ENCODE measurements at regions not wholly inside any gene's neighbourhood (a gene's known extent, or its start where the extent isn't known, plus 50 kb on each side); places are given as distances from the start of the nearest gene placed in this dataset.

- Histone ChIP-seq H3K4me3 (no peak overlapping the region), H3K4me1 (ENCODE audit: control insufficient read depth in 5 of 5, insufficient read depth in 5 of 5, low read length in 5 of 5) (peaks cover 0 to 2% (median 0%) of the 10 kb centered on the region in 5 donors), H3K27me3 (ENCODE audit: control insufficient read depth in 3 of 3, insufficient read depth in 3 of 3, low read length in 2 of 3) (no peaks in the 10 kb centered on the region), H3K9me3 (ENCODE audit: control insufficient read depth in 4 of 4, insufficient read depth in 3 of 4, low read length in 3 of 4) (no peaks in the 10 kb centered on the region), H3K27ac (ENCODE audit: low read depth in 1 of 2, low read length in 1 of 2) (no peak overlapping the region), H3K36me3 (ENCODE audit: control insufficient read depth in 4 of 4, insufficient read depth in 4 of 4, low read length in 4 of 4) (no peaks in the 10 kb centered on the region), H3K9ac (ENCODE audit: insufficient read depth in 1 of 2, low read length in 2 of 2) (no peak overlapping the region)
- TF ChIP-seq CTCF (IDR thresholded peaks at IDR 0.05; ENCODE audit: control extremely low read depth, extremely low read depth): no peak
- 83 to 92% methylated on average over 2 of the region's 2 CpGs for WGBS, 2 donors
- ATAC-seq (ENCODE audit: insufficient read depth, low FRiP score) (no peak), DNase-seq (no peak)
Observed at GRCh38 chr4:17398035-17398434, 113.9 kb downstream of the QDPR start.

- Histone ChIP-seq H3K27me3 (ENCODE audit: control insufficient read depth in 3 of 3, insufficient read depth in 3 of 3, low read length in 2 of 3) (no peaks in the 10 kb centered on the region), H3K36me3 (ENCODE audit: control insufficient read depth in 4 of 4, insufficient read depth in 4 of 4, low read length in 4 of 4) (no peaks in the 10 kb centered on the region), H3K4me3 (no peak overlapping the region), H3K9ac (ENCODE audit: insufficient read depth in 1 of 2, low read length in 2 of 2) (no peak overlapping the region), H3K4me1 (ENCODE audit: control insufficient read depth in 5 of 5, insufficient read depth in 5 of 5, low read length in 5 of 5) (peaks cover 0 to 2% (median 0%) of the 10 kb centered on the region in 5 donors), H3K9me3 (ENCODE audit: control insufficient read depth in 4 of 4, insufficient read depth in 3 of 4, low read length in 3 of 4) (no peaks in the 10 kb centered on the region), H3K27ac (ENCODE audit: low read depth in 1 of 2, low read length in 1 of 2) (no peak overlapping the region)
- ATAC-seq (ENCODE audit: insufficient read depth, low FRiP score) (no peak), DNase-seq (no peak)
- TF ChIP-seq CTCF (IDR thresholded peaks at IDR 0.05; ENCODE audit: control extremely low read depth, extremely low read depth): no peak
- WGBS, 2 donors: 54 to 82% methylated on average over 3 of the region's 3 CpGs
Observed at GRCh38 chr4:17397611-17398010, 114.3 kb downstream of the QDPR start.

GRCh38 chr4:17385403-17385802, 126.5 kb downstream of the QDPR start:
- DNase-seq: peak in 2 of 3 donors; percentile 10 to 50
- Histone ChIP-seq H3K4me3 (no peak overlapping the region), H3K27ac (ENCODE audit: low read depth in 1 of 2, low read length in 1 of 2) (no peak overlapping the region), H3K9me3 (ENCODE audit: control insufficient read depth in 4 of 4, insufficient read depth in 3 of 4, low read length in 3 of 4) (no peaks in the 10 kb centered on the region), H3K36me3 (ENCODE audit: control insufficient read depth in 4 of 4, insufficient read depth in 4 of 4, low read length in 4 of 4) (no peaks in the 10 kb centered on the region), H3K27me3 (ENCODE audit: control insufficient read depth in 3 of 3, insufficient read depth in 3 of 3, low read length in 2 of 3) (no peaks in the 10 kb centered on the region), H3K9ac (ENCODE audit: insufficient read depth in 1 of 2, low read length in 2 of 2) (no peak overlapping the region), H3K4me1 (ENCODE audit: control insufficient read depth in 5 of 5, insufficient read depth in 5 of 5, low read length in 5 of 5) (no peaks in the 10 kb centered on the region)
- no peak for TF ChIP-seq CTCF (IDR thresholded peaks at IDR 0.05; ENCODE audit: control extremely low read depth, extremely low read depth)
- WGBS, 2 donors: 13 to 38% methylated on average over 2 of the region's 2 CpGs
- ATAC-seq (ENCODE audit: insufficient read depth, low FRiP score): no peak

- Histone ChIP-seq H3K4me1 (ENCODE audit: control insufficient read depth in 5 of 5, insufficient read depth in 5 of 5, low read length in 5 of 5) (peaks cover 0 to 13% (median 2%) of the 10 kb centered on the region in 5 donors), H3K4me3 (no peak overlapping the region), H3K9me3 (ENCODE audit: control insufficient read depth in 4 of 4, insufficient read depth in 3 of 4, low read length in 3 of 4) (no peaks in the 10 kb centered on the region), H3K36me3 (ENCODE audit: control insufficient read depth in 4 of 4, insufficient read depth in 4 of 4, low read length in 4 of 4) (no peaks in the 10 kb centered on the region), H3K9ac (ENCODE audit: insufficient read depth in 1 of 2, low read length in 2 of 2) (no peak overlapping the region), H3K27ac (ENCODE audit: low read depth in 1 of 2, low read length in 1 of 2) (no peak overlapping the region), H3K27me3 (ENCODE audit: control insufficient read depth in 3 of 3, insufficient read depth in 3 of 3, low read length in 2 of 3) (no peaks in the 10 kb centered on the region)
- no peak for ATAC-seq (ENCODE audit: insufficient read depth, low FRiP score)
- DNase-seq: no peak
- no peak for TF ChIP-seq CTCF (IDR thresholded peaks at IDR 0.05; ENCODE audit: control extremely low read depth, extremely low read depth)
- WGBS, 2 donors: 90 to 94% methylated on average over 2 of the region's 2 CpGs
Observed at GRCh38 chr4:17380347-17380746, 131.5 kb downstream of the QDPR start.
